G401.6 (cell line): ENCODE measurements at regions not wholly inside any gene's neighbourhood (a gene's known extent, or its start where the extent isn't known, plus 50 kb on each side); places are given as distances from the start of the nearest gene placed in this dataset.

Source experiments
- FAIRE-seq: peaks from 2 replicates; lab custom pipeline; 2012; peaks lifted over from hg19 to GRCh38; lab: Jason Lieb, UNC

GRCh38 chr11:79940974-79941735, 500.3 kb upstream of the TENM4 start:
- no peak for FAIRE-seq

GRCh38 chr11:79940165-79940564, 499.3 kb upstream of the TENM4 start:
- no peak for FAIRE-seq

GRCh38 chr11:79939111-79939510, 498.3 kb upstream of the TENM4 start:
- FAIRE-seq: no peak

GRCh38 chr11:79937676-79938334, 497.0 kb upstream of the TENM4 start:
- FAIRE-seq: no peak

- no peak for FAIRE-seq
These were observed 491.8 kb upstream of the TENM4 start for GRCh38 chr11:79932612-79933011.

- no peak for FAIRE-seq
These were observed 490.9 kb upstream of the TENM4 start for GRCh38 chr11:79931692-79932091.

GRCh38 chr11:79926707-79927106, 485.9 kb upstream of the TENM4 start:
- FAIRE-seq: no peak

GRCh38 chr11:79925570-79925969, 484.7 kb upstream of the TENM4 start:
- no peak for FAIRE-seq

GRCh38 chr11:79922641-79923040, 481.8 kb upstream of the TENM4 start:
- FAIRE-seq: no peak

GRCh38 chr11:79920480-79920879, 479.6 kb upstream of the TENM4 start:
- no peak for FAIRE-seq

- no peak for FAIRE-seq
These were observed 478.5 kb upstream of the TENM4 start for GRCh38 chr11:79919350-79919749.

GRCh38 chr11:79918846-79919245, 478.0 kb upstream of the TENM4 start:
- no peak for FAIRE-seq

GRCh38 chr11:79906164-79906563, 465.3 kb upstream of the TENM4 start:
- no peak for FAIRE-seq

GRCh38 chr11:79902493-79902892, 461.7 kb upstream of the TENM4 start:
- FAIRE-seq: no peak

- FAIRE-seq: no peak
These were observed 457.1 kb upstream of the TENM4 start for GRCh38 chr11:79897896-79898295.

GRCh38 chr11:79896258-79896657, 455.4 kb upstream of the TENM4 start:
- FAIRE-seq: no peak

- FAIRE-seq: no peak
These were observed 453.3 kb upstream of the TENM4 start for GRCh38 chr11:79894111-79894510.

- FAIRE-seq: no peak
These were observed 449.4 kb upstream of the TENM4 start for GRCh38 chr11:79890272-79890671.

- FAIRE-seq: no peak
These were observed 424.1 kb upstream of the TENM4 start for GRCh38 chr11:79864882-79865281.

GRCh38 chr11:79860336-79860735, 419.5 kb upstream of the TENM4 start:
- no peak for FAIRE-seq

- no peak for FAIRE-seq
These were observed 416.8 kb upstream of the TENM4 start for GRCh38 chr11:79857377-79858214.

GRCh38 chr11:79852176-79852575, 411.3 kb upstream of the TENM4 start:
- FAIRE-seq: no peak
